ENCODE measurements at regions not wholly inside any gene's neighbourhood (a gene's known extent, or its start where the extent isn't known, plus 50 kb on each side); places are given as distances from the start of the nearest gene placed in this dataset.

GRCh38 chr19:20321139-20321763 is 154.2 kb downstream of the ZNF486 start:
- TF ChIP-seq, protein P1, sequence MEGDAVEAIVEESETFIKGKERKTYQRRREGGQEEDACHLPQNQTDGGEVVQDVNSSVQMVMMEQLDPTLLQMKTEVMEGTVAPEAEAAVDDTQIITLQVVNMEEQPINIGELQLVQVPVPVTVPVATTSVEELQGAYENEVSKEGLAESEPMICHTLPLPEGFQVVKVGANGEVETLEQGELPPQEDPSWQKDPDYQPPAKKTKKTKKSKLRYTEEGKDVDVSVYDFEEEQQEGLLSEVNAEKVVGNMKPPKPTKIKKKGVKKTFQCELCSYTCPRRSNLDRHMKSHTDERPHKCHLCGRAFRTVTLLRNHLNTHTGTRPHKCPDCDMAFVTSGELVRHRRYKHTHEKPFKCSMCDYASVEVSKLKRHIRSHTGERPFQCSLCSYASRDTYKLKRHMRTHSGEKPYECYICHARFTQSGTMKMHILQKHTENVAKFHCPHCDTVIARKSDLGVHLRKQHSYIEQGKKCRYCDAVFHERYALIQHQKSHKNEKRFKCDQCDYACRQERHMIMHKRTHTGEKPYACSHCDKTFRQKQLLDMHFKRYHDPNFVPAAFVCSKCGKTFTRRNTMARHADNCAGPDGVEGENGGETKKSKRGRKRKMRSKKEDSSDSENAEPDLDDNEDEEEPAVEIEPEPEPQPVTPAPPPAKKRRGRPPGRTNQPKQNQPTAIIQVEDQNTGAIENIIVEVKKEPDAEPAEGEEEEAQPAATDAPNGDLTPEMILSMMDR (IDR thresholded peaks at IDR 0.05; ENCODE audit: low read length) = no peak
- TF ChIP-seq EZH2 (optimal IDR thresholded peaks at IDR 0.05; ENCODE audit: low read depth, low read length) = no peak
- TF ChIP-seq EZH2phosphoT487 (IDR thresholded peaks at IDR 0.05; ENCODE audit: low read length) = no peak

Data from MM.1S (cell line).